Sigmoid colon (tissue), 4 donors: ENCODE measurements at regions not wholly inside any gene's neighbourhood (a gene's known extent, or its start where the extent isn't known, plus 50 kb on each side); places are given as distances from the start of the nearest gene placed in this dataset.

Source experiments
- POLR2A ChIP-seq, 2 donors: fragments of 450-650 bp; IDR thresholded peaks; one replicate each; pipeline ENCODE4 v1.6.1; 2016; ENCODE audit warnings: antibody characterized with exemption in 2 of 2, mild to moderate bottlenecking in 2 of 2, moderate library complexity in 2 of 2
- POLR2AphosphoS5 ChIP-seq, 4 donors: sonication (generic); formaldehyde crosslinking; IDR thresholded peaks; one replicate each; pipeline ENCODE4 v1.6.1; 2017; ENCODE audit warnings: antibody characterized with exemption in 4 of 4
- TF ChIP-seq, protein P1 (sequence below), 4 experiments: fragments of 450-650 bp in 3 of 4; fragments of 200-600 bp in 1 of 4; IDR thresholded peaks; one replicate each; pipeline ENCODE4 v1.5.1; 2016 to 2019; ENCODE audit warnings: antibody characterized with exemption in 4 of 4, mild to moderate bottlenecking in 3 of 4, moderate library complexity in 2 of 4

DNA sequence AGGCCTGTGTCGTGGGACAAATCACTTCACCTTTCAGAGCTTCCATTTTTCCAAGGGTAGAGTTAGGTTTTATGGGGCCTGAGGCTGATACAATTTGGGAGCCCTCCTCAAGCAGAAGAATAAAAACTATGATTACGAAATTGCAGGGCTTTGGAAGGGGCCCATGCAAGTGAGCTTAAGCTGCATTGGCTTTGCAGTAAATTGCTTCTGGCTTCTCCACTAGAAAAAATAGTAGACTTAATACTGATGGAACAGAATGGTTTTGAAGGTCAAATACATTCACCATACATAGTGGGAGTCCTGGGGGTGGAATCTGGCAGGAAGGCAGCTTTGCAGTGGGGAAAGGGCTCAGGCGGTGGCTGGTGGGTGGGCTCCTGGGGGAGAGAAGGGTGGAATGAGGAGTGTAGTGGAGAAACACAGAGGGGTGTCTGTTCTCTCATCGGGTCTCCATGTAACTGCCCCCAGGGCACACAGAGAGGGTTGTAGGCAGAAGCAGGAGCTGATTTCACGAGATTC is 55.9 kb upstream of the RNF24 start:
- no peak for TF ChIP-seq POLR2A (IDR thresholded peaks at IDR 0.05)
- TF ChIP-seq, protein P1, sequence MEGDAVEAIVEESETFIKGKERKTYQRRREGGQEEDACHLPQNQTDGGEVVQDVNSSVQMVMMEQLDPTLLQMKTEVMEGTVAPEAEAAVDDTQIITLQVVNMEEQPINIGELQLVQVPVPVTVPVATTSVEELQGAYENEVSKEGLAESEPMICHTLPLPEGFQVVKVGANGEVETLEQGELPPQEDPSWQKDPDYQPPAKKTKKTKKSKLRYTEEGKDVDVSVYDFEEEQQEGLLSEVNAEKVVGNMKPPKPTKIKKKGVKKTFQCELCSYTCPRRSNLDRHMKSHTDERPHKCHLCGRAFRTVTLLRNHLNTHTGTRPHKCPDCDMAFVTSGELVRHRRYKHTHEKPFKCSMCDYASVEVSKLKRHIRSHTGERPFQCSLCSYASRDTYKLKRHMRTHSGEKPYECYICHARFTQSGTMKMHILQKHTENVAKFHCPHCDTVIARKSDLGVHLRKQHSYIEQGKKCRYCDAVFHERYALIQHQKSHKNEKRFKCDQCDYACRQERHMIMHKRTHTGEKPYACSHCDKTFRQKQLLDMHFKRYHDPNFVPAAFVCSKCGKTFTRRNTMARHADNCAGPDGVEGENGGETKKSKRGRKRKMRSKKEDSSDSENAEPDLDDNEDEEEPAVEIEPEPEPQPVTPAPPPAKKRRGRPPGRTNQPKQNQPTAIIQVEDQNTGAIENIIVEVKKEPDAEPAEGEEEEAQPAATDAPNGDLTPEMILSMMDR (IDR thresholded peaks at IDR 0.05), result no peak
- TF ChIP-seq POLR2AphosphoS5 (IDR thresholded peaks at IDR 0.05), result no peak
